HG03575 (cell line): ENCODE measurements at regions not wholly inside any gene's neighbourhood (a gene's known extent, or its start where the extent isn't known, plus 50 kb on each side); places are given as distances from the start of the nearest gene placed in this dataset.

Source experiments
- ATAC-seq: cut with Tn5 transposase; IDR thresholded peaks from one replicate; pipeline ENCODE4 v1.9.1; 2021; ENCODE audit not compliant: unreplicated experiment, insufficient number of reproducible peaks, low FRiP score; ENCODE audit errors: extremely low read depth

GRCh38 chr20:39266989-39267388, 304.8 kb downstream of the DHX35 start:
- no peak for ATAC-seq

- ATAC-seq, result no peak
These were observed 302.5 kb downstream of the DHX35 start for GRCh38 chr20:39264506-39265172.

GRCh38 chr20:39263076-39263475, 300.9 kb downstream of the DHX35 start:
- no peak for ATAC-seq

DNA sequence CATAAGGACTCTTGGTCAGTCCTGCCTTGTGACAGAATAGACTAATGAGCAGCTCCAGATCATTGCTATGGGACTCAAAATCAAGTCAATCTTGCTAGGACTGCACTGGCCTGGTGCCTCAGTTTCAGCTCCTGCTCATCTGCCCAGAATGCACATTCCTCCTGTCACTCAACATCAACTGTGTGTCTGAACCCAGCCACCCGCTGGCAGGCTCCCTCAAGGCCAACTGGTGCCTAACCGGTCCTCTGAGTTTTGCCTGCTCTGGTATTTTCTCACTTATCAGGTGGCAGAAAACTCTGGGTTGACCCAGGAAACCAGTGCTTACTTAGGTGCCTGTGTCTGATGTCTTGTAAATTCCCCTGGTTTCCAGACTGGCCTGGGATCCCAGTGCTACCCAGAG, 297.7 kb downstream of the DHX35 start:
- no peak for ATAC-seq

DNA sequence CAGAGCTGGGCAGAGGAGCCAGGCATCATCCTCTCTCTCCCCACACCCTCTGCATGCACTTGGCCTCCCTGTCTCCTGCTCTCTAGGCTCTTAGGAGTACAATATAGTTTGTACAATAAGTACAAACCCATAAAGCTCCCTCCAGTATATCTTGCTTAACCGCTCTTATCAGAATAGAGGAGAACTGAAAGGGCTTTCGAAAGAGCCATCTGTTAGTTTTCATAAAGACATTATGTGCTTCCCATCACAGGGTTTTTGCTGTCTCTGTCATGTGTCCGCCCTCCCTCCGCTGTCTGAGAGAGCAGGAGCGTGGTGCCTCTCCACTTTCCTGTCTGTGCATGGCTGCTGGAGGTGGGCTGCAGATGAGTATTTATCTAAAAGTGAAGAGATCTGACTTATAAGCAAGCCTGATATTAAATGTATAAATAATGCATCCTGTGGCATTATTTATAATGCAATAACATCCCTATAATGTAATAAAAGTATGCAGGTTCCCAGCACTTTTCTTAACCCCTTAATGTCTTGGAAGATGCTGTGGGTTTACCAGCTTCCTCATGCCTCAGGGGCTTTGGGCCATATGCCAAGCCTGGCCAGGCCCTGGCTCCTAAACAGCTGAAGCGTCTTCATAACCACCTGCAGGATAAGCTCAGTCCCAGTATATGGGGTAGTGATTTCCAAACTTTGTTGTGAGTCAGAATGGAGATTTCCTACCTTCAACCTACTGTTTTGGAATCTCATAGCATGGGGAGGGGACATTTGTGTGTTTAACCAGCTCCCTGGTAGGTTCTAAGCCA, 297.1 kb downstream of the DHX35 start:
- no peak for ATAC-seq

DNA sequence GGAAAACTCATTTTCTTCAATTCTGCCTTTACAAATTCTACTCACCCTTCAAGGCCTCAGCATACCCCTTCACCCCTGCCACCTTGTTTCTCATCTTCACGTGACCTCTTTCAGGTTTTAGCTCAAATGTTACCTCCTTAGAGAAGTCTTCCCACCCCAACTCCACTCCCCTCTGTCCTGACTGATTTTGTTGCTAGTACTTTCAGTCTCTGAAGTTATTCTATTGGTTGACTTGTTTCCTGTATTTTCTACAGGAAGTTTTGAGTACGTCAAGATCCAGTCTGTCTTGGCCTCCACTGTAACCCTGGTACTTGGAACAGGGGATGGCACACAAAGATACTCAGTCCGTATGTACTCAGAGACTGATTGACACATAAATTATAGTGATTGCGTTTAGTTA, 296.1 kb downstream of the DHX35 start:
- no peak for ATAC-seq

GRCh38 chr20:39253051-39253755, 291.1 kb downstream of the DHX35 start:
- ATAC-seq, result no peak

DNA sequence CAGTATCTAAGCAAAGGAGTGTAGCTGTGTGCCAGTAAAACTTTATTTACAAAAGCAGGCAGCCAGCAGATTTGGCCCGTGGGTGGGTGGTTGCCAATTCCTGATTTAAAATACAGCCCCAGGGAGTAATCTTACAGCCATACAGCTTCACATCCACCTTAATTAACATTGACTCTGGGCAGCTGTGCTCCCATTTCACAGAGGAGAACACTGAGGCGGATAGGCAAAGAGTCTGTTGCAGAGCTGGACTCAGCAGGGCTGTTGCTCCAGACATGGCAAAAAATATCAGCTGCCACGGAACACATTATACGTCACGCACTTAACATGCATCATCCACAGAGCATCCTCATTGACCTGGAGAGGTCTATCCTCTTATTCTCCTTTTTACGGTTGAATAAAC, 289.9 kb downstream of the DHX35 start:
- ATAC-seq, result no peak

GRCh38 chr20:39249798-39250197, 287.7 kb downstream of the DHX35 start:
- ATAC-seq, result no peak

DNA sequence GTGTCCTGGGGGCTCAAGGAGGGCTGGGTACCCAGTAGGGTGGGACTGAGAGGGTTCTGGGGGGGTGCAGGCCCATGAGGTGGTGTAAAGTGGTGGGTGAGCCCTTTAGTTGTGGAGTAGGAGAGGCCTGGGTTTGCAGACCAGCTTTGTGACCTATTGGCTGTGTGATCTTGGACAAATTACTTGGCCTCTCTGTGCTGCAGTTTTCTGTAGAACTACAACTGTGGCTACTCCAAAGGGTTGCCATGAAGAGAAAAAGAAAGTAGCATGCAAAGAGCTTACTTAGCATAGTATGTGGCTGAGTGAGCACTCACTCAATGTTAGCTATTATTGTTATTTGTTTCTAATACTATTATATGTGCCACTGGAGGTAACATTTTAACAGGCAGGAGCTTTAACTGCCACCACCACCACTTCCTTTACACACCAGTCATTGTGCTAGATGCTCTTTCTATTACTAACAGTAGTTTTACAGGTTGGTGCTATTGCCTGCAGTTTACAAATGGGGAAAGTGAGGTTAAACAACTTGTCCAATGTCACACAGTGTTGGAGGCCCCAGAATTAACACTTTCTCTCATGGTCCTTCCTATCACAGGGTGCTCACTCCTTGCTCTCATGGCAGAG, 286.8 kb downstream of the DHX35 start:
- no peak for ATAC-seq

GRCh38 chr20:39248171-39248861, 286.2 kb downstream of the DHX35 start:
- ATAC-seq, result no peak

DNA sequence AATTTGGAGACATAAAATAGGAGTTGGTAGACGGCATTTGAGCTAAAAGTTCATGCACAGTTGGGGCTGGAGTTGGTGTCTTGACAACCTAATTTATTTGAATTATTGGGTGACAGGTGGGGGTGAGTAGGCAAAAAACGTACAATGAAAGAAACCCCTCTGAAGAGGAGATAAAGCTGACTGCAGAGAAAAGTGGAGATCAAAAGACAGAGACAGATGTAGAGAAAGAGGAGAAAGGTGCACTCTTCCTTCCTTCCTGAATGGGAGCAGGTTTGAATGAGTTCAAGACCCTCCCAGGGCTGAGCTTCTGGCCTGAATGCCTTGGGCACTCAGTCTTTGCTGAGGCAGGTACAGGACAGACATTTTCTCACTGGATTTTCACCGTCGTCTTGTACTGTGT, 284.3 kb downstream of the DHX35 start:
- no peak for ATAC-seq

DNA sequence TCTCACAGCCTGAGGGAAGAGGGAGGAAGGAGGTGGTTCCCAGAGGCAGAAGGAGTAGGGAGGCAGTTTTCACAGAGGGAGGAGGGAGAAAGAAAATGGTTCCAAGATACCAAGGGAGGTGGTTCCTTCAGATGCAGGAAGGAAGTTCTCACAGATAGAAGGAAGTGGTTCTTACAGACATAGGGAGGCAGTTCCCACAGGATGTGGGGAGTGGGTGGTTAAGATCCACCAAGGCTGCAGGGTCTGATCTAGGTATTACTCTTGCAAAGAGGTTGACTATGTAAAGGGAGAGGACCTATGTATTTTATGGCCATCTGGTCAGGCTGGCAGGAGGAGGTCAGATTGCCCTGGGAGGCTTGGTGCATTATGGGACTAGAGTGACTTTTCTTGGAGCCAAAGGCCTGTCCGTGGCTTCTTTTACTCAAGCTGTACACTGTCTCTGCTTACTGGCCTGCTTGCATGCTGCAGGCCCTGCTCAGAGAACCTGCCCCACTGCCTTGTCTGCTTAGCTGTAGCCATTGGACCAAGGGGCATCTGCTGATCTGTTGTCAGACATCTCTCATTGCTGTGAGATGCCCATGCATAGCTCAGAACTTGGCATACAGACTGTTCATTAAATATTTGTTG, 283.7 kb downstream of the DHX35 start:
- no peak for ATAC-seq

- ATAC-seq, result no peak
These were observed 281.8 kb downstream of the DHX35 start for GRCh38 chr20:39243962-39244361.

- no peak for ATAC-seq
These were observed 280.5 kb downstream of the DHX35 start for GRCh38 chr20:39242614-39243013.

- no peak for ATAC-seq
These were observed 272.5 kb downstream of the DHX35 start for GRCh38 chr20:39234520-39235095.

GRCh38 chr20:39233755-39234154, 271.6 kb downstream of the DHX35 start:
- no peak for ATAC-seq

GRCh38 chr20:39227416-39227815, 265.3 kb downstream of the DHX35 start:
- ATAC-seq, result no peak
